ENCODE measurements at regions not wholly inside any gene's neighbourhood (a gene's known extent, or its start where the extent isn't known, plus 50 kb on each side); places are given as distances from the start of the nearest gene placed in this dataset.

- DNase-seq (no peak), ATAC-seq (ENCODE audit: poor library complexity) (no peak)
- intact Hi-C loops (cut with DNase I): no loop called here
These were observed 353.2 kb upstream of the ATP2B1 start for GRCh38 chr12:90061809-90062208.

- DNase-seq (no peak), ATAC-seq (ENCODE audit: poor library complexity) (no peak)
- intact Hi-C loops (cut with DNase I): no loop called here
These were observed 351.4 kb upstream of the ATP2B1 start for GRCh38 chr12:90060031-90060430.

- DNase-seq (no peak), ATAC-seq (ENCODE audit: poor library complexity) (no peak)
- intact Hi-C loops (cut with DNase I): no loop called here
These were observed 350.1 kb upstream of the ATP2B1 start for GRCh38 chr12:90058704-90059103.

- intact Hi-C loops (cut with DNase I): no loop called here
- ATAC-seq (ENCODE audit: poor library complexity) (no peak), DNase-seq (no peak)
These were observed 346.4 kb upstream of the ATP2B1 start for GRCh38 chr12:90055071-90055470.

- ATAC-seq (ENCODE audit: poor library complexity): no peak
- intact Hi-C loops (cut with DNase I): no loop called here
- no peak for DNase-seq
These were observed 340.3 kb upstream of the ATP2B1 start for GRCh38 chr12:90048918-90049317.

GRCh38 chr12:90045559-90045958, 336.9 kb upstream of the ATP2B1 start:
- ATAC-seq (ENCODE audit: poor library complexity) (no peak), DNase-seq (no peak)
- intact Hi-C loops (cut with DNase I): no loop called here

GRCh38 chr12:90044069-90044468, 335.4 kb upstream of the ATP2B1 start:
- ATAC-seq (ENCODE audit: poor library complexity) (no peak), DNase-seq (no peak)
- intact Hi-C loops (cut with DNase I): no loop called here

GRCh38 chr12:90042920-90043641, 334.4 kb upstream of the ATP2B1 start:
- ATAC-seq (ENCODE audit: poor library complexity) (no peak), DNase-seq (no peak)
- intact Hi-C loops (cut with DNase I): no loop called here

GRCh38 chr12:90038289-90038688, 329.7 kb upstream of the ATP2B1 start:
- DNase-seq (no peak), ATAC-seq (ENCODE audit: poor library complexity) (no peak)
- intact Hi-C loops (cut with DNase I): no loop called here

GRCh38 chr12:90037740-90038139, 329.1 kb upstream of the ATP2B1 start:
- intact Hi-C loops (cut with DNase I): no loop called here
- no peak for DNase-seq
- no peak for ATAC-seq (ENCODE audit: poor library complexity)

- ATAC-seq (ENCODE audit: poor library complexity): no peak
- DNase-seq: no peak
- intact Hi-C loops (cut with DNase I): no loop called here
These were observed 328.0 kb upstream of the ATP2B1 start for GRCh38 chr12:90036637-90037036.

GRCh38 chr12:90030726-90031125, 322.1 kb upstream of the ATP2B1 start:
- ATAC-seq (ENCODE audit: poor library complexity) (no peak), DNase-seq (no peak)
- intact Hi-C loops (cut with DNase I): no loop called here

- DNase-seq: no peak
- ATAC-seq (ENCODE audit: poor library complexity): no peak
- intact Hi-C loops (cut with DNase I): no loop called here
These were observed 320.7 kb upstream of the ATP2B1 start for GRCh38 chr12:90029317-90029716.

- no peak for DNase-seq
- no peak for ATAC-seq (ENCODE audit: poor library complexity)
- intact Hi-C loops (cut with DNase I): no loop called here
These were observed 320.0 kb upstream of the ATP2B1 start for GRCh38 chr12:90028635-90029051.

GRCh38 chr12:90027889-90028634, 319.4 kb upstream of the ATP2B1 start:
- intact Hi-C loops (cut with DNase I): no loop called here
- DNase-seq (no peak), ATAC-seq (ENCODE audit: poor library complexity) (no peak)

GRCh38 chr12:90027041-90027440, 318.4 kb upstream of the ATP2B1 start:
- ATAC-seq (ENCODE audit: poor library complexity) (no peak), DNase-seq (no peak)
- intact Hi-C loops (cut with DNase I): no loop called here

- no peak for DNase-seq
- intact Hi-C loops (cut with DNase I): no loop called here
These were observed 317.9 kb upstream of the ATP2B1 start for GRCh38 chr12:90026516-90026915.

GRCh38 chr12:90024262-90024661, 315.6 kb upstream of the ATP2B1 start:
- ATAC-seq (ENCODE audit: poor library complexity) (no peak), DNase-seq (no peak)
- intact Hi-C loops (cut with DNase I): no loop called here

More at GRCh38 chr12:90026516-90026915, 317.9 kb upstream of the ATP2B1 start:
- ATAC-seq (ENCODE audit: poor library complexity): no peak

GRCh38 chr12:90023207-90023900, 314.7 kb upstream of the ATP2B1 start:
- intact Hi-C loops (cut with DNase I): no loop called here
- ATAC-seq (ENCODE audit: poor library complexity) (no peak), DNase-seq (no peak)

Data from Right ventricle myocardium superior (tissue), 1 donor.